Activated effector memory CD4-positive, alpha-beta T cell treated with Interleukin-2 at 50 U/mL for 16 hours (primary cell): ENCODE measurements at regions not wholly inside any gene's neighbourhood (a gene's known extent, or its start where the extent isn't known, plus 50 kb on each side); places are given as distances from the start of the nearest gene placed in this dataset.
"Not testable (repeated sequence)": the region's sequence is repeated elsewhere in the genome, so short reads cannot be mapped to it uniquely, and the experiment has no call there.

Experiments
- DNase-seq: peaks from one replicate; pipeline ENCODE4 v3.0.0-alpha.2; 2020

- no peak for DNase-seq
Measured at GRCh38 chr17:71849783-71850768, 270.7 kb upstream of the SOX9 start.

- DNase-seq = no peak
Measured at GRCh38 chr17:71850812-71851211, 270.0 kb upstream of the SOX9 start.

- no peak for DNase-seq
Measured at GRCh38 chr17:71855010-71855409, 265.8 kb upstream of the SOX9 start.

GRCh38 chr17:71864755-71865154, 256.1 kb upstream of the SOX9 start:
- DNase-seq = no peak

- DNase-seq = no peak
Measured at GRCh38 chr17:71866095-71866494, 254.7 kb upstream of the SOX9 start.

- DNase-seq = no peak
Measured at GRCh38 chr17:71869293-71869692, 251.5 kb upstream of the SOX9 start.

GRCh38 chr17:71869841-71870545, 250.8 kb upstream of the SOX9 start:
- no peak for DNase-seq

GRCh38 chr17:71870546-71870862, 250.3 kb upstream of the SOX9 start:
- no peak for DNase-seq

- no peak for DNase-seq
Measured at GRCh38 chr17:71872843-71873485, 247.9 kb upstream of the SOX9 start.

GRCh38 chr17:71874773-71875172, 246.0 kb upstream of the SOX9 start:
- DNase-seq = not testable (repeated sequence)

- no peak for DNase-seq
Measured at GRCh38 chr17:71878271-71878670, 242.5 kb upstream of the SOX9 start.

GRCh38 chr17:71878998-71879397, 241.8 kb upstream of the SOX9 start:
- DNase-seq = no peak

- DNase-seq = no peak
Measured at GRCh38 chr17:71881041-71881440, 239.8 kb upstream of the SOX9 start.

- no peak for DNase-seq
Measured at GRCh38 chr17:71881581-71881980, 239.2 kb upstream of the SOX9 start.

- no peak for DNase-seq
Measured at GRCh38 chr17:71883258-71883657, 237.6 kb upstream of the SOX9 start.

GRCh38 chr17:71883845-71884244, 237.0 kb upstream of the SOX9 start:
- DNase-seq = no peak

GRCh38 chr17:71885662-71886061, 235.2 kb upstream of the SOX9 start:
- no peak for DNase-seq

- DNase-seq = no peak
Measured at GRCh38 chr17:71899317-71899716, 221.5 kb upstream of the SOX9 start.

GRCh38 chr17:71900621-71901229, 220.1 kb upstream of the SOX9 start:
- no peak for DNase-seq

GRCh38 chr17:71902894-71903506, 217.8 kb upstream of the SOX9 start:
- DNase-seq = no peak

GRCh38 chr17:71905376-71906031, 215.3 kb upstream of the SOX9 start:
- no peak for DNase-seq

GRCh38 chr17:71909155-71909554, 211.7 kb upstream of the SOX9 start:
- no peak for DNase-seq
